Left lung (tissue), 4 donors: ENCODE measurements at regions not wholly inside any gene's neighbourhood (a gene's known extent, or its start where the extent isn't known, plus 50 kb on each side); places are given as distances from the start of the nearest gene placed in this dataset.

ENCODE experiments used
- ATAC-seq: fragments of 200-7000 bp; cut with Tn5 transposase; one replicate; pipeline ENCODE4 v1.9.1; 2020; ENCODE audit warnings: moderate library complexity
- DNase-seq, 4 donors: peaks; one replicate each; pipeline ENCODE4 v3.0.0-alpha.2; 2013 to 2020
- H3K27ac ChIP-seq, 2 donors: fragments of 200-600 bp; sonication (generic) in 1 of 2; one replicate each; pipeline versions ENCODE4 v1.5.0 to v1.8.0; 2020 to 2021
- H3K27me3 ChIP-seq, 2 donors: fragments of 200-600 bp; sonication (generic) in 1 of 2; one replicate each; pipeline versions ENCODE4 v1.5.0 to v1.8.0; 2020 to 2021
- H3K36me3 ChIP-seq, 2 donors: fragments of 200-600 bp; sonication (generic) in 1 of 2; one replicate each; pipeline versions ENCODE4 v1.5.0 to v1.8.0; 2020 to 2021
- H3K4me1 ChIP-seq, 2 donors: fragments of 200-600 bp; one replicate each; pipeline ENCODE4 v1.8.0; 2021
- H3K4me3 ChIP-seq, 2 donors: fragments of 200-600 bp; sonication (generic) in 1 of 2; one replicate each; pipeline versions ENCODE4 v1.5.0 to v1.8.0; 2020 to 2021; ENCODE audit warnings: mild to moderate bottlenecking in 1 of 2
- H3K9me3 ChIP-seq, 2 donors: fragments of 200-600 bp; sonication (generic) in 1 of 2; one replicate each; pipeline versions ENCODE4 v1.5.0 to v1.8.0; 2020 to 2021
- CTCF ChIP-seq, 2 donors: fragments of 200-600 bp; sonication (generic) in 1 of 2; IDR thresholded peaks; one replicate each; pipeline versions ENCODE4 v1.5.0 to v1.8.0; 2021; ENCODE audit warnings: antibody characterized with exemption in 2 of 2
- intact Hi-C, 2 donors: fragments of 100-400 bp; cut with DNase I; formaldehyde crosslinking; loops; one replicate each; pipeline versions ENCODE4 v1.11.2 to v1.14.2; 2022
- donor health status: DM: no; HTN: yes; CAD: no.
- donor health status: DM: no; HTN: no; CAD: no.

DNA sequence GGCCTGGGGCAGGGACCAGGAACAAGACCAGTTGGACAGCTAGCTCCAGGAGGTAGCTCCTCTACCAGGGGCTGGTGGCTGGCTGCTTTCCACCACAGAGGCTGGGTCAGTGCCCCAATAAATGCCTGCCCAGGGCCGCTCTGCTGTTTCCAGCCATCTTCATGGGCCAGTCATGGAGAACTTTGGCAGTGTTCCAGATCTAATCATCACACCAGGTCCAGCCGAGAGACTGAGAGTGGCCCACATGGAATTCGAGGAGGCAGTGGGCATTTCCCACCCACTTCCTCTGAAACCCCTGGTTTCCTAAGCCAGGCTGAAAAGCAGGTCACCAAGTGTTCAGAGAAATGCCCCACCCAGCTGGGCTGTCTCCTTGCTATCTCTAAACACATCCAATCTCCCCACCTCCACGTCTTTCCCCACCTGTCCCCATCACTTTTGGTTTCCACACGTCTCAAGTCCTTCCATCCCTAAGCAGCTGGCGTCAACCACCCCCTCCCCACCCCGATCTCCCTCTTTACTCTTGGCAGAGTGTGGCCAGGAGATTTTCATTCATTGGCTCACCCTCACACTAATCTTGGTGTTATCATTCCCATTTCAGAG lies 190.0 kb upstream of the LINGO1 start:
- intact Hi-C loops, result no loop called here
- ATAC-seq (no peak), DNase-seq (no peak)
- Histone ChIP-seq H3K36me3 (no peaks in the 10 kb centered on the region), H3K27me3 (peaks cover 35 to 52% of the 10 kb centered on the region in 2 donors), H3K4me3 (no peak overlapping the region), H3K9me3 (no peaks in the 10 kb centered on the region), H3K27ac (no peak overlapping the region), H3K4me1 (peaks cover 0 to 12% of the 10 kb centered on the region in 2 donors)
- TF ChIP-seq CTCF (IDR thresholded peaks at IDR 0.05), result no peak

DNA sequence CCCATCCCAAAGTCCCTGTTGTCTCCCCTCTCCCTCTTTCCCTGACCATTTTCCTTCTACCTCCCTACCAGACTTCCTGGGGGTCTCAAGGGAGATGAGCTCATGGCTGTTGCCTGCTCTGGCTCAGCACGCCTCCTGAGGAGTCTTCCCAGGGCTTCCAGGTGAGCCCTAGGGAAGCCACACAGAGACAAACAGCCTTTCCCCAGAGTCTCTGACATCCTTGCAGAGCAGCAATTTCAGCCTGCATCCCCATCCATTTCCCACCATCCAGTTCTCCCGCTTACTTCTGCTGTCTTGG lies 189.2 kb upstream of the LINGO1 start:
- DNase-seq (no peak), ATAC-seq (no peak)
- intact Hi-C loops, result no loop called here
- no peak overlapping the region for H3K27ac ChIP-seq
- H3K4me3 ChIP-seq, result no peak overlapping the region
- peaks cover 0 to 12% of the 10 kb centered on the region in 2 donors for H3K4me1 ChIP-seq
- no peak for TF ChIP-seq CTCF (IDR thresholded peaks at IDR 0.05)
- H3K36me3 ChIP-seq, result no peaks in the 10 kb centered on the region
- H3K9me3 ChIP-seq, result no peaks in the 10 kb centered on the region
- peaks cover 40 to 61% of the 10 kb centered on the region in 2 donors for H3K27me3 ChIP-seq

DNA sequence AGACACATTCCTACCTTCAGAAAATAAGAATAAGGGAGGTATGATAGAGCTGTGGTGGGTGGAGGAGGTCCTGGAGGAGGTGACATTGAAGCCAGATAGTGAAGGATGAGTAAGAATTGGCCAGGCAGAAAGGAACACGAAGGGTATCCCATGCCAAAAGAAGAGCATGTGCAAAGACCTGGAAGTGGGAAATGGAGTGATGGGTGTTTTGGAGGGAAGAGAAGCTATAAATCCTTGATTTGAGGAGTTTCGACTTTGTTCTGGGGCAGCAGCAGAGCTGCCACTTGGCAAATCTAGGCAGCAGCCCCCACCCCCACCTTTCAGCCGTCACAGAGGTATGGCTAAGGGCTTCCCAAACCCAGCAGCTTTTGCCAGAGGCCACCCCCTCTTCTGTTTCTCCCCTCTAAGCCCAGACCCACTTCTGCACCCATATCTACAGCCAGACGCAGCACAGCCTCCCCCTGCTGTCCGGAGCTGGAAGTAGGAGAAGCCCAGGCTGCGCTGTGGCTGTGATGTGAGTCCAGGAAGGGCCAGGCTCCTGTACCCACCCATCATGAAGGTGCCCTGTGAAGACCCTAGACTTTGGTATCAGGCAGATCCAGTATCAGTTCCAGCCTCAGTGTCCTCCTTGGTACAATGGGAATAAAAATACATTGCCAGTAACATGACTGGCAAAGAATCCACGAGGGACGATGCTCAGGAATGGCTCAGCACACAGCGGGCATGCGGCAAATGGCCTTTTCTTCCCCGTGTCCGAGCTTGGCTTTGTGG lies 188.7 kb upstream of the LINGO1 start:
- Histone ChIP-seq H3K27ac (no peak overlapping the region), H3K4me3 (no peak overlapping the region), H3K4me1 (peaks cover 0 to 12% of the 10 kb centered on the region in 2 donors), H3K9me3 (no peaks in the 10 kb centered on the region), H3K36me3 (no peaks in the 10 kb centered on the region), H3K27me3 (peaks cover 40 to 66% of the 10 kb centered on the region in 2 donors)
- intact Hi-C loops, result no loop called here
- peak; percentile 39 to 48 for TF ChIP-seq CTCF (IDR thresholded peaks at IDR 0.05)
- peak in 1 of 4 donors; percentile 69 for DNase-seq
- ATAC-seq, result peak; percentile 82

DNA sequence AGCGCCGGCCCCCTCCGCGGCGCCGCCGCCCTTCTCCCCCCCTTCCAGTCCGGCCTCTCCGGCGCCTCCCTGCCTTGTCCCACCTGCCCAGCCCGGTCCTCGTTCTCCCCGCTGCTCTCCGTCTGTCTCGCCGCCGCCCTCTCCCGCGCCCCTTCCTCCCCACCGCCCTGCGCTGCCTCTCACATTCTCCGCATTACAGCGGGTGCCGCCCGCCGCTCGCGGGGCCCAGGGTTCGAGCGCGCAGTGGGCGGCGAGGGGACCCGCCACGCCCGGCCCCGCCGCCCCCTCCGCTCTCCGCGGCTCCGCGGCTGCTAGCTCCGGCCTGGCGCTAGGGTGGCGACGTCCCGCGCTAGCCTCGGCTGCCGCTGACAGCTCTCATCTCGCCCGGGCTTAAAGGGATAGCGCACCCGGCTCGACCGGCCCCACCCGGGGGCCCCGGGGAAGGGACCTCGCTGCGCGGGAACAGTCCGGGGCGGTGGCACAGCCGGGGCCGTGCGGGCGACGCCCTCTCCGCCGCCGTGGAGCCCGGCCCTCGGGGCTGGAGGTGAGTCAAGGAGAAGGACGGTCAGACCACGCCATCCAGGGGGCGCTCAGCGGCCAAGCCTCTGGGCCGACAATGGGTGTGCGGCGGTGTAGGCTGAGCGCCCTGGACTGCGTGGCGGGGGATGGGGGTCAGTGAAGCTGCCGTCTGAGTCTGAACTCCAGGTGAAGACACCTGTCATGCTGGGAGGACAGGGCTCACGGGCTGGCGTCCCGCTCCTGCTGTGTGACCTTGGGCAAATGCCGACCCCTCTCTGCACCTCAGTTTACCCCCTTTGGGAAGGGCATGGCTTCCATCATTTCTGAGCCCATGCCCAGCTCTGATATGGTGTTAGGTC lies 187.4 kb upstream of the LINGO1 start:
- intact Hi-C loops, result no loop called here
- peak; percentile 31 for ATAC-seq

More for the DNA sequence above, 187.4 kb upstream of the LINGO1 start:
- no peak for TF ChIP-seq CTCF (IDR thresholded peaks at IDR 0.05)
- Histone ChIP-seq H3K27ac (no peak overlapping the region), H3K36me3 (no peaks in the 10 kb centered on the region), H3K9me3 (no peaks in the 10 kb centered on the region), H3K4me1 (peaks cover 0 to 12% of the 10 kb centered on the region in 2 donors), H3K27me3 (peaks cover 40 to 77% of the 10 kb centered on the region in 2 donors), H3K4me3 (peak overlapping the region in 1 of 2 donors; percentile 13)
- peak in 1 of 4 donors; percentile 73 for DNase-seq
